ENCODE measurements at regions not wholly inside any gene's neighbourhood (a gene's known extent, or its start where the extent isn't known, plus 50 kb on each side); places are given as distances from the start of the nearest gene placed in this dataset.

GRCh38 chr17:77375108-77375916 is 234.5 kb downstream of the SEC14L1 start:
- TF ChIP-seq CTCF (conservative IDR thresholded peaks at IDR 0.05), result no peak
- H3K36me3 Mint-ChIP-seq (ENCODE audit: low read depth), result peaks cover 2% of the 10 kb centered on the region
- peaks cover 77% of the 10 kb centered on the region for H3K4me1 Mint-ChIP-seq
- peak overlapping the region; percentile 100 for H3K4me3 Mint-ChIP-seq
- DNase-seq (ENCODE audit: low read depth, low spot score), result no peak
- H3K27ac Mint-ChIP-seq (ENCODE audit: unreplicated experiment), result peak overlapping the region; percentile 85
- no peaks in the 10 kb centered on the region for H3K9me3 Mint-ChIP-seq
- H3K27me3 Mint-ChIP-seq (ENCODE audit: low read depth), result peaks cover 2% of the 10 kb centered on the region

- Mint-ChIP-seq H3K27ac (ENCODE audit: unreplicated experiment) (peak overlapping the region; percentile 85), H3K36me3 (ENCODE audit: low read depth) (peaks cover 2% of the 10 kb centered on the region), H3K4me3 (peak overlapping the region; percentile 100), H3K27me3 (ENCODE audit: low read depth) (peaks cover 2% of the 10 kb centered on the region), H3K4me1 (peaks cover 76% of the 10 kb centered on the region), H3K9me3 (no peaks in the 10 kb centered on the region)
- no peak for TF ChIP-seq CTCF (conservative IDR thresholded peaks at IDR 0.05)
- no peak for DNase-seq (ENCODE audit: low read depth, low spot score)
These were observed 235.3 kb downstream of the SEC14L1 start for GRCh38 chr17:77375917-77376651.

GRCh38 chr17:77376795-77377709 is 236.3 kb downstream of the SEC14L1 start:
- Mint-ChIP-seq H3K4me1 (peaks cover 76% of the 10 kb centered on the region), H3K4me3 (peak overlapping the region; percentile 100), H3K36me3 (ENCODE audit: low read depth) (peaks cover 2% of the 10 kb centered on the region), H3K9me3 (no peaks in the 10 kb centered on the region), H3K27me3 (ENCODE audit: low read depth) (peaks cover 2% of the 10 kb centered on the region), H3K27ac (ENCODE audit: unreplicated experiment) (peak overlapping the region; percentile 27)
- no peak for TF ChIP-seq CTCF (conservative IDR thresholded peaks at IDR 0.05)
- no peak for DNase-seq (ENCODE audit: low read depth, low spot score)

- H3K36me3 Mint-ChIP-seq (ENCODE audit: low read depth), result peaks cover 2% of the 10 kb centered on the region
- H3K27me3 Mint-ChIP-seq (ENCODE audit: low read depth), result peaks cover 2% of the 10 kb centered on the region
- H3K9me3 Mint-ChIP-seq, result no peaks in the 10 kb centered on the region
- H3K4me3 Mint-ChIP-seq, result peak overlapping the region; percentile 100
- peaks cover 79% of the 10 kb centered on the region for H3K4me1 Mint-ChIP-seq
- no peak for TF ChIP-seq CTCF (conservative IDR thresholded peaks at IDR 0.05)
- peak overlapping the region; percentile 13 for H3K27ac Mint-ChIP-seq (ENCODE audit: unreplicated experiment)
- no peak for DNase-seq (ENCODE audit: low read depth, low spot score)
These were observed 237.0 kb downstream of the SEC14L1 start for GRCh38 chr17:77377710-77378235.

Measured in neural crest cell (in vitro differentiated cells).